GM19468 (cell line): ENCODE measurements at regions not wholly inside any gene's neighbourhood (a gene's known extent, or its start where the extent isn't known, plus 50 kb on each side); places are given as distances from the start of the nearest gene placed in this dataset.
"Not testable (repeated sequence)": the region's sequence is repeated elsewhere in the genome, so short reads cannot be mapped to it uniquely, and the experiment has no call there.

Experiments used
- ATAC-seq: cut with Tn5 transposase; IDR thresholded peaks from one replicate; pipeline ENCODE4 v1.9.1; 2021; ENCODE audit warnings: mild to moderate bottlenecking, moderate library complexity, moderate number of reproducible peaks; ENCODE audit not compliant: unreplicated experiment; ENCODE audit errors: extremely low read depth

GRCh38 chr10:114872519-114873087, 51.0 kb downstream of the FHIP2A start:
- ATAC-seq = no peak

- ATAC-seq = no peak
Measured at GRCh38 chr10:114874827-114875411, 53.3 kb downstream of the FHIP2A start.

GRCh38 chr10:114875590-114876081, 54.1 kb downstream of the FHIP2A start:
- not testable (repeated sequence) for ATAC-seq

- no peak for ATAC-seq
Measured at GRCh38 chr10:114876169-114876568, 54.6 kb downstream of the FHIP2A start.

GRCh38 chr10:114876602-114877300, 55.2 kb downstream of the FHIP2A start:
- ATAC-seq = peak; percentile 50

GRCh38 chr10:114877301-114877644, 55.7 kb downstream of the FHIP2A start:
- no peak for ATAC-seq

- ATAC-seq = no peak
Measured at GRCh38 chr10:114879093-114879492, 57.5 kb downstream of the FHIP2A start.

GRCh38 chr10:114879541-114880158, 58.1 kb downstream of the FHIP2A start:
- no peak for ATAC-seq

GRCh38 chr10:114881417-114881816, 56.6 kb upstream of the TRUB1 start:
- no peak for ATAC-seq

- ATAC-seq = no peak
Measured at GRCh38 chr10:114881901-114882300, 56.1 kb upstream of the TRUB1 start.

- no peak for ATAC-seq
Measured at GRCh38 chr10:114885443-114885842, 52.6 kb upstream of the TRUB1 start.
